HG02884 (cell line): ENCODE measurements at regions not wholly inside any gene's neighbourhood (a gene's known extent, or its start where the extent isn't known, plus 50 kb on each side); places are given as distances from the start of the nearest gene placed in this dataset.
"Not testable (repeated sequence)": the region's sequence is repeated elsewhere in the genome, so short reads cannot be mapped to it uniquely, and the experiment has no call there.

Experiments
- ATAC-seq: cut with Tn5 transposase; IDR thresholded peaks from one replicate; pipeline ENCODE4 v1.9.1; 2021; ENCODE audit warnings: mild to moderate bottlenecking, moderate library complexity; ENCODE audit not compliant: unreplicated experiment

DNA sequence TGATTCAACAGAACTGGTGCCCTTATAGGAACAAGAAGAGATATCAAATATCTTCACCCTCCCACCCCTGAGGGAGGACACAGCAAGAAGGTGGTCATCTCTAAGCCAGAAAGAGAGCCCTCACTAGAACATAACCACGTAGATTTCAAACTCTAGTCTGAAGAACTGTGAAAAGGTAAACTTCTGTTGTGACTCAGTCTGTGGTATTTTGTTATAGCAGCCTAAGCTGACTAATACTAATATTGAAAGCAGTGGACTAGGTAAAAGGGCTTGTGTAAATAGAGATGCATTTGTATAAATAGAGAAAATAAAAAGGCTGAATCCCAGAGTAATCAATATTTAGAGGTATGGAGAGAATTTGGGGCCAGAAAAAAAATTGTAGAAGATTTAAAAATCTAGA is 157.6 kb upstream of the CCNH start:
- ATAC-seq = peak; percentile 82

DNA sequence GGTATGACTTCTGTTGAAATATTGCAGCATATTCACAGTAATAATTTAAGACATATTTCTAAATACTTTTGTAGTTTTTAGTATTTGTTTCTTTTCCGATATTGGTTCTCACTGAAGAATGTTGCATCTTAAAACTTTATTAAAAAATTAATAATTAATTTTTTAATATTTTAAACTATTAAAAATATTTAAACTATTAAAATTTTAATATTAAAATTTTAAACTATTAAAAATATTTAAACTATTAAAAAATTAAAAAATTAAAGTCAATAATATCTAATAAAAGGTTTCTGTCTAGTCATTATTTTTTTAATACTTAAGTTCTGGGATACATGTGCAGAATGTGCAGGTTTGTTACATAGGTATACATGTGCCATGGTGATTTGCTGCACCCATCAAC is 149.3 kb upstream of the CCNH start:
- no peak for ATAC-seq

DNA sequence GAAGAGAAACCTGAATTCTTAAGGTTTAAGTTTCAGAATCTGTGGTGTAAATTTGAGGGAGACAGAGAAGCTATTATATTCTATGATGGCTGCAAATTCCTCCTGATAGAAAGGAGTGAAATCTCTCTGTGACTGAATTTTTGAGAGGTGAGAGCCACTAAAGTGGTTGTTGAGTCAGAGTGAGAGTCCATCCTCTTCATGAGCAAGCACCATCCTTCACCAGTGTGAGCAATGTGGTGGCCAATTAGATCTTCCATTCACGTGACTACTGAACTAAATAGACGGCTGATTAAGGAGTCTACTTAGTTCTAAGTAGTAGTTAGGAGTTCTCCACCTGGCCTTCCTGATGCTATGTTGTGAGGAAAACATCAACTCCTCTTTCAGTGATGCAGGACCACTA is 147.8 kb upstream of the CCNH start:
- no peak for ATAC-seq

DNA sequence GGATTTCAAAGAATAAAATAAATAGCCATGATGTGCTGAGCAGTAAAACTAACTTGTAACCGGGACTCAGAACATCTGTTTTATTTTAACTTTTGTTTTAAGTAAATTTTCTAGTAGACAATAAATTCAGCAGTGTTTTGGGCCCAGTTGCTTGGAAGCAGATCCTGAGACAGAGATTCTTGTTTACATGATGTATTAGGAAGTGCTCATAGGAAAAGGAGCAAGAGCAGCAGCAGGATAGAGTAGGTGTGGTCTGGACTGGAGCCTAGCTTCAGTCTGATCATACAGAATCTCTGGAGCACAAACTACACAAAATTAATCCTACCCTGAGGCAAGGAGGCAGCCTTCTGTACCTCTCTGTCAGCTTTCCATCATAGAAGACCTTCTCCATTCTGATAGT is 139.2 kb upstream of the CCNH start:
- ATAC-seq = no peak

DNA sequence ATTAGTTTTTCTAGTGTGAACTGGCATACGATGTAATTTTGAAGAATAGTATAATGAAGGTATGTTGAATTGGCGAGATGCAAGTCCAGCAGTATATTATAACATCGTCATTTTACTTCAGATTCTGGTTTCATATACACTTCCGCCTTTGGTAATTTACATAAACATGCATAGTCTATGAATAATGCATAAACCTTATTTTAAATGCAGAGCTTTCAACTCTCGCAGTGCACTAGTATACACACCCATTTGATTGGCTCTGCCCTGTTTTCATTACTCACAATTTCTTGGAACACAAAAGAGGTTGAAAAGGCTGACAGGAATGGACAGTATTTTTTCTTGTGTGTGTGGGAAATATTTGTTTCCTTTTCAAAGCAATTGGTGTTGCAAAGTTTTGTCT is 128.9 kb upstream of the CCNH start:
- ATAC-seq = no peak

DNA sequence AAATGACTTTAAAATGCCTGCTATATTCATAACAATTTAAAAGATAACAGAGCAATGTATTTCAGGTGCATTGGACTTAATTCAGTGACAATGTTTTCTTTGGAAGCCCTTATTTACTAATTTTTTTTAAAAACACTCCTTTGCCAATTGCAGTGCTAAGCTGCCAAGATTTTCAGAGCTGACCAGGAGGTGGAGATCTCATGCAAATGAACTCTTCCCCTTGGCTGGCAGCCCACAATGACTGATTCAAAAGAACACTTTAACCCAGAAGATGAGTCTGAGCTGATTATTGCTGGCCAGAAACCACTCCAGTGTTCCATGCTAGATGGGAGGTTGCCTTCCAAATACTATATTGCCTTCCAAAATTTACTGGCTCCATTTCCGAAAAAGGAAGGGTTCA is 128.3 kb upstream of the CCNH start:
- ATAC-seq = no peak

DNA sequence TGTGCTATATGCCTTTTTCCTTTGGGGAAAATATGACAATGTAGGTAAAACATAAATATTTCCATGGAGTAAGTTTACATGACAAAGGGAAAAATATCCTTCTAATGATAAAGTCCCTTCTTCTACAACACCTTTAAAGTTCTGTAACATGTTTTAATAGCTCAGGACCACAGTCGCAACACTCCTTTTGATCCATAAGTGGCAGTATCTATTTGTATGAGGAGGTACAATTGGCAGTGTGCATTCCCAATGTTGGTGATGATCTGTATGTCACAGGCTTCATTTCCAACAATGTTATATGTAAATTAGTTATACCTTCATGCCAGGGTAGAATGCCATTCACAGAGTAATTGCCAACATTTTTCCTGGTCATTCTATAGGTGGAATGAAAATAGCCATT is 127.1 kb upstream of the CCNH start:
- ATAC-seq = no peak

DNA sequence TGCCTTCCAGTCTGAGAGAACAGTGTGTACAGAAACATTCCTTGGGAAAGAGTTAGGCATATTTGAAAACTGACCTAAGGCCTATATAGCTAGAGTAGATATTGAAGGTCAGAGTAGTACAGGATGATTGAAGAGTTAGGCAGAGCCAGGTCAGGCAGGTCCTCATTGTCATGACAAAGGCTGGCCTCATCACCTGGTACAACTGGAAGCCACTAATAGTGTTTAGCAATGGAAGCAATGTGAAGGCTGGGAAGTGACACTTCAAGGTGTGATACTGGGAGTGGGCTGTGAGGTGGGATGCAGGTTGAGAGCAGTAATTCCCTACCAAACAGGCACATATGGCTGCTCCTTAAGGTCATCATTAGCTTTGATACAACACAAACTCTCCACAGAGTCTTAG is 123.6 kb upstream of the CCNH start:
- ATAC-seq = no peak

DNA sequence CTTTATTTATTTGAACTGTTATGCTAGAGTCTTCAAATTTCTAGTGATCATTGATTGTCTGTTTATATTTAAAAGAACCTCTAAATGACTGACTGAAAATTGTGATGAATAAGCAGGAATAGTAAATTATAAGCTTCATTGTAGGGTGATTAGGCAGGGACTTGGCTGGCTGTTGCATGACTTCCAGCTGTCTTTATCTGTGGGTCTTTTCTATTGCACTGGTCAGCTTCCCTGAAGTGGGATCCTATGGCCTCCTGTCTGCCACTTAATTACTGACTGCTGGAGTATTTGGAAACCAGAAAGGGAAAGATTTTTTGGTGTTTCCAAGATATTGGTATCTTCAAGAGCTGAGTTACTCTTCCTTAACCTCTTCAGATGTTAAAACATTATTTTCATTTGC is 123.0 kb upstream of the CCNH start:
- no peak for ATAC-seq

DNA sequence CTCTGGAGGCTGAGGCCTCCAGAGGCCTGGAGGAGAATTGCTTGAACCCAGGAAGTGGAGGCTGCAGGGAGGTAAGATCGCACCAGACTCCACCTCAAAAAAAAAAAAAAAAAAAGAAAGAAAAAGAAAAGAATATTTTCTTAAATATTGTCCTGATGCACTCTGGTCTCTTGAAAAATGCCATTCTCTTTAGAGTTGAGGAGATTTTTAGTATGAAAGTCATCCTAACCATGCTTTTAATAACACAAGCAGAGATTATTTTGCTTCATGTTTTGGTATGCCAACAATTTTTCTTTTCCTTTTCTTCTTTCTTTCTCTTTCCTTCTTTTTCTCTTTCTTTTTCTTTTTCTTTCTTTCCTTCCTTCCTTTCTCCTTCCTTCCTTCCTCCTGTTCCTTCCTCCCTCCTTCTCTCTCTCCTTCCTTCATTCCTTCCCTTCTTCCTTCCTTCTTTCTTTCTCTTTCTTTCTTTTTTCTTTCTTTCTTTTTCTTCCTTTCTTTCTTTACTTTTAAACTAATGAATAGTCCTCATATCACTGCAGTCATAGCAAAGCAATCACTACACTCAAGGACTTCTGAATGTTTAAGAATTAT is 116.9 kb upstream of the CCNH start:
- ATAC-seq = no peak

DNA sequence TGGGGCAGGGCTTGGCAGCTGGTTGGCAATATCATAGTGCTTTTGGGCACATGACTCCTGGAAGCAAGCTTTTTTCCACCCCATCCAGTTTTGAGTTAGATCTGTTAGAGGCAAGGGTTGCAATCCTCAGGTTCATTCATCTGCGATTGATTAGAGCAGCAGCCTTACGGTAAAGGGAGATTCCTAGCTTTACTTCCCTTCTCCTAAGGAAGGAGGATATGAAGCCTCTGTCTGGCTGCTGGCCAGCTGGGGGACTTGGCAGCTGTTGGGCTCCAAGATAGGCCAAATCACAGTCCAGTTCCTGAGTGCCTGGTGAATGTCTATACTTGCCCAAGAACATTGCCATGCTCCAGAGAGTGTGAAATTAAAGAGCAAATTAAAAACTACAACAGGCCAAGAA is 113.4 kb upstream of the CCNH start:
- no peak for ATAC-seq

DNA sequence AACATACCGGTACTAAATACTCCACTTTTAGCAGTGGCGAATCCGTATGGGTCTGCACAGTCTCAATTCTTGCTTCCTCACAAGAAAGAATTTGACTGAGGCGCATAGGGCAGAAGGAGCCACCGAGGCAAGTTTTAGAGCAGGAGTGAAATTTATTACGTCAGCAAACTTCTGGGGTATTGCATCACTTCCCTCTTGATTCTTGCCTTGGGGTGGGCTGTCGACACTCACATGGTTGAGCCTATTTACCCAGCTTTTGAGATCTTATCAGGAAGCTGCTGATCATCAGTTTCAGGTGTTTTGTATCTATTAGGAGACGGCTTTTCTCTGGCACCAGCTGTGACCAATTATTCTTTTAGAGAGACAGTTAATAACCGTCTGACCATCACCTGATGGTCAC is 111.5 kb upstream of the CCNH start:
- no peak for ATAC-seq

DNA sequence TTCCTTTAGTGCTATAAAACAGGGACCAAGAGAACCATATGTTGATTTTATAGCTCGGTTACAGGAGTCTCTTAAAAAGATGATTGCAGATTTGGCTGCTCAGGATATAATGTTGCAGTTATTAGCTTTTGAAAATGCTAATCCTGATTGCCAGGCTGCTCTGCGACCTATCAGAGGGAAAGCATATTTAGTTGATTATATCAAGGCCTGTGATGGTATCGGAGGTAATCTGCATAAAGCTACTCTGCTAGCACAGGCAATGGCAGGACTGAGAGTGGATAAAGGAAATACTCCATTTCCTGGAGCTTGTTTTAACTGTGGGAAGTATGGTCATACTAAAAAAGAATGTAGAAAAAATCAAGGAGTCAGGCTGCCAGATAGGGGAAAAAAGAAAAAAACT is 99.0 kb upstream of the CCNH start:
- not testable (repeated sequence) for ATAC-seq

DNA sequence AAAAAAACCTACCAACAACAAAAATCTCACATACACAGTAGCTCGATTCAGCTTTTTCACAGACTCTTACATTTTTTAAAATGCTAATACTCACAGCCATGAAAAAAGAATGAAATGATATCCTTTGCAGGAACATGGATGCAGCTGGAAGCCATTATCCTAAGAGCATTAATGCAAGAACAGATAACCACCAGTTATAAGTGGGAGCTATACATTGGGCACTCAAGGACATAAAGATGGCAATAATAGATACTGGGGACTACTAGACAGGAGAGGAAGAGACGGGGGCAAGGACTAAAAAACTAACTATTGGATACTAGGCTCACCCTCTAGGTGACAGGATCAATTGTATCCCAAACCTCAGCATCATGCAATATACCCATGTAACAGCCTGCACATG is 90.3 kb upstream of the CCNH start:
- ATAC-seq = no peak

DNA sequence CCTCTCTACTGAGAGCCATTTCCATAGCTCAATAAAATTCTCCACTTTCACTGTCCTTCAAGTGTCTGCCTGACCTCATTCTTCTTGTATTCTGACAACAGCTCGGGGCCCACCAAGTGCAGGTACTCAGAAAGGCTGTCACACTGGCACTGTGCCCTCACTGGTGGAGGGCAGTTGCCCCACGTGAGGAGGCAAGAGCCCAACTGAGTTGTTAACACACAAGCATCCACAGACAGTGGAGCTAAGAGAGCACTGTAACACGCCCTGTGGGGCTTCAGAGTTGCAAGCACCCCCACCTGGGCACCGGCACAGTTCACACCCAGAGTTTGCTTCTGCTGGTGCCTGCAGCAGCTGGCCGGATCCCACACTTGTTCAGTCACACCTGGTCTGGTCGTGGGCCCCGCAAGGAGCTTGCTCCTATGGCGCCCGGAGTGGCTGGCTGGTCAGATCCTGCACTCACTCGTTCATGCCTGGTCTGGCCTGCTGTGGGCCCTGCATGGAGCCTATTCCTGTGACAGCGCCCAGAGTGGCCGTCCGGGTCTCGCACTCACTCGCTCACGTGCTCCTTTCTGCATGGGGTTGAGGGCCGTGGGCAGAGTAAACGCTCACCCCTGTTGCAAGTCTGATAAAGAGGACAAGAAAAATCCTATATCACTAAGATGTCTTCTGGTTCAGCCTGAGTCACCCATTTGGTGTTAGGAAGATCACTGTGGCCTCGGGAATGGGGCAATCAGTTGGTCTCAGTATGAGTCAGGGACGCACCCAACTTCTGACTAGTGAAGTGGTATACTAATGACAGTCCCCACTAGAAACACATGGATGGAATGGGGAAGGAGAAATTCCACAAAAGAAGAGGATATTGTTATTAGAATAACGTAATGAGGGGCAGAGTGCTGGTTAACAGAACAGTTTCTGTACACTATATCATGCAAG is 87.0 kb upstream of the CCNH start:
- no peak for ATAC-seq
